Lower leg skin (tissue), 4 donors: ENCODE measurements at regions not wholly inside any gene's neighbourhood (a gene's known extent, or its start where the extent isn't known, plus 50 kb on each side); places are given as distances from the start of the nearest gene placed in this dataset.

Experiments used
- DNase-seq, 2 donors: peaks; one replicate each; pipeline ENCODE4 v3.0.0-alpha.2; 2019; ENCODE audit warnings: low spot score in 2 of 2
- H3K4me3 ChIP-seq: fragments of 200-600 bp; sonication (generic); 2 replicates; pipeline ENCODE4 v1.5.1; 2017; ENCODE audit warnings: mild to moderate bottlenecking, low read depth; ENCODE audit not compliant: poor library complexity, severe bottlenecking
- CTCF ChIP-seq, 3 donors: fragments of 450-650 bp; IDR thresholded peaks; one replicate each; pipeline ENCODE4 v1.5.1; 2016; ENCODE audit warnings: antibody characterized with exemption in 3 of 3, mild to moderate bottlenecking in 3 of 3, moderate library complexity in 2 of 3
- POLR2A ChIP-seq, 2 donors: fragments of 450-650 bp; IDR thresholded peaks; one replicate each; pipeline ENCODE4 v1.6.1; 2016 to 2017; ENCODE audit warnings: antibody characterized with exemption in 2 of 2, mild to moderate bottlenecking in 1 of 2, moderate library complexity in 1 of 2
- WGBS, 2 donors: methylation state at CpG; one replicate each; pipeline ENCODE4 v1.1.5; 2018; 5-methylcytosine and 5-hydroxymethylcytosine counted together
- intact Hi-C: fragments of 100-400 bp; cut with DNase I; formaldehyde crosslinking; loops from one replicate; pipeline ENCODE4 v1.15.0; 2023; ENCODE audit warnings: low total_unique reads

GRCh38 chr2:48254839-48255238 is 59.6 kb upstream of the FOXN2 start:
- no peak for DNase-seq
- no peak overlapping the region for H3K4me3 ChIP-seq
- 70 to 78% methylated on average over 1 of the region's 1 CpG for WGBS, 2 donors
- TF ChIP-seq CTCF (IDR thresholded peaks at IDR 0.05) (no peak), POLR2A (IDR thresholded peaks at IDR 0.05) (no peak)
- intact Hi-C loops, result no loop called here

GRCh38 chr2:48257456-48257855 is 57.0 kb upstream of the FOXN2 start:
- 79 to 80% methylated on average over 2 of the region's 2 CpGs for WGBS, 2 donors
- intact Hi-C loops, result no loop called here
- TF ChIP-seq POLR2A (IDR thresholded peaks at IDR 0.05) (no peak), CTCF (IDR thresholded peaks at IDR 0.05) (no peak)

GRCh38 chr2:48258481-48259149 is 55.9 kb upstream of the FOXN2 start:
- 88 to 92% methylated on average over 4 of the region's 4 CpGs for whole genome bisulfite sequencing, 2 donors
- no peak overlapping the region for H3K4me3 ChIP-seq
- no peak for TF ChIP-seq POLR2A (IDR thresholded peaks at IDR 0.05)
- TF ChIP-seq CTCF (IDR thresholded peaks at IDR 0.05), result no peak
- DNase-seq, result no peak
- intact Hi-C loops, result no loop called here

More at GRCh38 chr2:48257456-48257855, 57.0 kb upstream of the FOXN2 start:
- no peak for DNase-seq
- H3K4me3 ChIP-seq, result no peak overlapping the region

- no peak overlapping the region for H3K4me3 ChIP-seq
- no peak for DNase-seq
- no peak for TF ChIP-seq POLR2A (IDR thresholded peaks at IDR 0.05)
- no peak for TF ChIP-seq CTCF (IDR thresholded peaks at IDR 0.05)
- intact Hi-C loops, result no loop called here
- 47 to 87% methylated on average over 1 of the region's 1 CpG for WGBS, 2 donors
These were observed 54.7 kb upstream of the FOXN2 start for GRCh38 chr2:48259811-48260210.

GRCh38 chr2:48264627-48265026 is 49.9 kb upstream of the FOXN2 start:
- no peak for DNase-seq
- 88 to 100% methylated on average over 1 of the region's 1 CpG for WGBS, 2 donors
- TF ChIP-seq POLR2A (IDR thresholded peaks at IDR 0.05), result no peak
- TF ChIP-seq CTCF (IDR thresholded peaks at IDR 0.05), result no peak
- H3K4me3 ChIP-seq, result no peak overlapping the region
- intact Hi-C loops, result no loop called here
